ENCODE measurements at regions not wholly inside any gene's neighbourhood (a gene's known extent, or its start where the extent isn't known, plus 50 kb on each side); places are given as distances from the start of the nearest gene placed in this dataset.
"Not testable (repeated sequence)": the region's sequence is repeated elsewhere in the genome, so short reads cannot be mapped to it uniquely, and the experiment has no call there.

DNA sequence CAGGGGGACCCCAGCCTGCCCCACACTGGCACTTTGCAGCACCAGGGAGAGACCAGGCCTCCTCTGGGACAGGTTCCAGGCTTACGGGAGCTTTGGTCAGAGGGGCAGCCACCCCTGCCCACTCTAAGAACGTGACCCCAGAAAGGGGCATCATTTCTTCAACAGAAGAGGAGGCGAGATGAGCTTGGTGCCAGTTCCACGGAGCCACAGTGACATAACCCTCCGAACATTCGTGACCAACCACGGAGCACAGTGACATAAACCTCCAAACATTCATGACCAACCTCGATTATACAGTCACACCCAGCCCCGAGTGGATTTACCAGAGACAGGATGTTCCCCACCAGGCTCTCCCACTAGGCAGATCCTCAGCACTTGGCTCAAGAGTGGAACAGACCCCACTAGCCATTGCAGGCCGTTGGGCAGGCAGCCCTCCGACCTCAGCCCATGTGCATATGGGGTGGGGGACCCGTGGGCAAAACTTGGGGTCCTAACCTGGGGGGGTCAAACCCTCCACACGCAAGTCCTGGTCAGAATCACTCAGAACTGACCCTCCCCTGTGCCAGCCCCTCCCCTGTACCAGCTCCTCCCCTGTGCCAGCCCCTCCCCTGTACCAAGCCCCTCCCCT, 112.9 kb downstream of the METRNL start:
- DNase-seq: no peak

DNA sequence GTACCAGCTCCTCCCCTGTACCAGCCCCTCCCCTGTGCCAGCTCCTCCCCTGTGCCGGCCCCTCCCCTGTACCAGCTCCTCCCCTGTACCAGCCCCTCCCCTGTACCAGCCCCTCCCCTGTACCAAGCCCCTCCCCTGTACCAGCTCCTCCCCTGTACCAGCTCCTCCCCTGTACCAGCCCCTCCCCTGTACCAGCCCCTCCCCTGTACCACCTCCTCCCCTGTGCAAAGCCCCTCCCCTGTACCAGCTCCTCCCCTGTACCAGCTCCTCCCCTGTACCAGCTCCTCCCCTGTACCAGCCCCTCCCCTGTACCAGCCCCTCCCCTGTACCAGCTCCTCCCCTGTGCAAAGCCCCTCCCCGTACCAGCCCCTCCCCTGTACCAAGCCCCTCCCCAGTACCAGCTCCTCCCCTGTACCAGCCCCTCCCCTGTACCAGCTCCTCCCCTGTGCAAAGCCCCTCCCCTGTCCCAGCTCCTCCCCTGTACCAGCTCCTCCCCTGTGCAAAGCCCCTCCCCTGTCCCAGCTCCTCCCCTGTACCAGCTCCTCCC, 113.5 kb downstream of the METRNL start:
- DNase-seq: not testable (repeated sequence)

DNA sequence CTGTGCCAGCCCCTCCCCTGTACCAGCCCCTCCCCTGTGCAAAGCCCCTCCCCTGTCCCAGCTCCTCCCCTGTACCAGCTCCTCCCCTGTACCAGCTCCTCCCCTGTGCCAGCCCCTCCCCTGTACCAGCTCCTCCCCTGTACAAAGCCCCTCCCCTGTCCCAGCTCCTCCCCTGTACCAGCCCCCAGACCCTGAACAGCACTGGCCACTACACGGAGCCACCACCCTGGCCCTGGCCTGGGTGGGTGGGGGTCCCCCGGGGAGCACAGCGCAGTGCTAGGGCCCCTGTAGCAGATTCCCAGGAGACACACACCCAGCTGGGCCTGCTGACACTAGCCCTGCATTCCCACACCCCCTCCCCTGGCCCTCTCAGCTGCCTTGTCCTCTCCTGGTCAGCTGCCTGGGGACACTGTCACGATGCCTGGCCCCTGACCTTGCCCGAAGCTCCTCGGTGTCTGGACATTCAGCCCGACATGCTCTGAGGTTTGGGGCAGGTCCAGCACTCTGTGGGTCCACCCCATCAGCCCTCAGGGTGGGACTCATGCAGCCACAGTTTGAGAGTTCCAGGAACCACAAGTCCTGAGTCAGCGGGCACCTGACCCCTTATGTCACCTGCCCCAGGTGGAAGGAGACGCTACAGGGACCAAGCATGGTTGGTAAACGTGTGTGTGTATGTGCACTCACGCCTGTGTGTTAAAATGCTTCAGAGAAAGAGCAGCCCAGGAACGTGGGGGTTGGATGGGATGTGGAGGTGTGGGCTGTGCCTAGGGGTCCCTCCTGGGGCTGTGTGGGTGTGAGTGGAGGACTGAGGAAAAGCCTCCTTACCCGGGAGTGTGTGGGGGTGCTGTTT, 114.2 kb downstream of the METRNL start:
- no peak for DNase-seq

DNA sequence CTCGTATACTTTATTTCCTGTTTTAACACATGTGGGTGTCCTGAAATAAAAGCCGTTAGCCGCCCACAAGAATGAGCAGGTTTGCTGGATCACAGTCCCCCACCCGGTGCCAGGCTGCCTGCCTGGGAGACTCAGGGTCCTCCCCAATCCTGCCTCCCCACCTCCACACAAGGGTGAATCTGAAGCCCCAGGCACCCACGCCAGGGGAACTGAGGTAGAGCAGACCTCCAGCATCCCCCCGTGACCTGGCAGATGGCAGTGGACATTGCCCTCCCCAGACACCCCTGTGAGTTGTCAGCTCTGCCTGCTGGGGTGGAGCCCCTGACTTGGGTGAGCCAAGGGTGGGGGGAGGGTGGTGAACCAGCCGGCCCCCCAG, 114.8 kb downstream of the METRNL start:
- DNase-seq: no peak

DNA sequence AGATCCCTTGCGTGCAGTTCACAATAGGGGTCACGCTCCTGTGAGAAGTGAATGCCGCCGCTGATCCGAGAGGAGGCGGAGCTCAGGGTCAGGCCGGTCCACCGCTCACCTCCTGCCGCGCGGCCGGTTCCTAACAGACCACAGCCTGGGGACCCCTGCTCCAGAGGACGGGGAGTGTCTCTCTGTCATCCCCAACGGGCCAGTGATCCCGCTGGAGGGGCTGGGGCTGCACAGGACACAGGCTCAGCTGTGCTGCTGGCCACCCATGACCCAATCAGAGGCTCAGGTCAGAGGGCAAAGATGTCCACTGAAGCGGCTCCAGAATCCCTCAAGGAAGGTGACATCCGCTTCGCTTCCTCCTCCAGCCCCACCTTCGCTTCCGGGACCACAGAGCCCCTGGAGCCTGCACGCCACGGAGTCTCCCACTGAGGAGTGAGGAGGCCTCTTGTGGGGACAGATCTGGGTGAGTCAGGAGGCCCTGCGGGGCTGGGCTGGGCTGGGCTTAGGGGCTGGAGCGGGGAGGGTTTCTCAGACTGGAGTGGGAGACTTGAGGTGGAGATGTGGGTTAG, 115.4 kb downstream of the METRNL start:
- no peak for DNase-seq

DNA sequence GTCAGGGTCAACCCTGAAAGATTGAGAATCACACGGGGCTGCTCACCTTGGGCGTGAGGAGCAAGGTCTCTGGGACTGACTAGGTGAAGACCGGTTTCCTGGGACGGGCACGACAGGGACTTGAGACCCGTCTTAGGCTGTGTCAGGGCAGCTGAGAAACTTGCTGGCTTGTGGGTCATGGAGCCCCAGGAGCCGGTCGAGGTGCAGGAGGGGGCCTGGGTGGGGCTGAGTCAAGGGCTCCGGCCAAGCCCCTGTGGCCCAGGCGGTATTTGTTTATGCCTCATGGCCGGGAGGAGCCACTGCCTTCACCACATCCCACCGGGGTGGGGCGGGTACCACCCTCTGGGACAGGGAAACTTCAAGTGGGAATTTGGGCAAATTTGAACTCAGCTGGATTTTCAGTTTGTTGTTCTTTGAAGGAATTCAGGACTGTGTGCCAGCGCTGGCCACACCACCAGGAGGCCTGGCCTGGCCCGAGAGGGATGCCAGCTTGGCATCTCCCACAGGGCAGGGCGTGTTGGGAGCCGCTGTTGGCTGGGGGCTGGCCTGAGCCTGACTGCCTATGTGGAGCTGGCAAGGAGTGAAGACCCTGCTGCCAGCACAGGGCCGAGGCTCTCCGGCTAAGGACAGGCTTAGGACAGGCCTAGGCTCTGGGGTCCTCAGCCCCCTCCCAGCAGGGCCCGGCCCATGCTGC, 116.1 kb downstream of the METRNL start:
- DNase-seq: no peak

DNA sequence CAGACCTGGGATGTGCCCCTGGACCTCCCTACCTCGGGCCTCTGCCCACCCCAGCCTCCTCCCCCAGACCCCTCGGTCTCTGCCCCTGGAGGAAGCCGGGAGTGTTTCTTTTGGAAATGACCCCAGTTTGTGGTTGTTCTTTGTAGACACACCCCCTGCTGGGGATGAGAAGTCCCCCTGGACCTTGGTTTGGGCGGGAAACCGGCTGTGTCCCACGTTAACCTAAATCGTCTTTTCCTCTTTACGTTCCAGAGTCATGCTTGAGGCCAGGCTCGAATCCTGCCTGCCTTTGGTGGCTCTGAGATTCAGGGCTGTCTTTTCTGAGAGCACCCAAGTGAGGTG, 116.6 kb downstream of the METRNL start:
- no peak for DNase-seq

DNA sequence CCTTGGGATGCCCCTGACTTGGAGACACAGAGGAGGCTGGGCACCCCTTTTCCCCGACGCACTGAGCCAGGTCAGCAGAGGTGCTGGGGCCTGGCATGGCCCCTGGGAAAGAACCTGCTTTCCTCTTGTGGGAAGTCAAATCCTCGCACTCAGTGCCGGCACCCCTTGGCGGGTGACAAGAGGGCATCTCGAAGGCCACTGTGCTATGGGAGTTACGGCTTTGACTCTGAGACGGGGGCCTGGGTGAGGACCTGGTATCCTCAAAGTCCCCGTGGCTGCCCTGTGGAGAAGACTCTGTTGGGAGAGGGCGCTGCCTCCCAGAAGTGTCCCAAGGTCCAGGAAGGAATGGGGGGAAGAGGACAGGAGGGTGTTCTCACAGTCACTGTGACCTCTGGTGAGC, 117.0 kb downstream of the METRNL start:
- no peak for DNase-seq

DNA sequence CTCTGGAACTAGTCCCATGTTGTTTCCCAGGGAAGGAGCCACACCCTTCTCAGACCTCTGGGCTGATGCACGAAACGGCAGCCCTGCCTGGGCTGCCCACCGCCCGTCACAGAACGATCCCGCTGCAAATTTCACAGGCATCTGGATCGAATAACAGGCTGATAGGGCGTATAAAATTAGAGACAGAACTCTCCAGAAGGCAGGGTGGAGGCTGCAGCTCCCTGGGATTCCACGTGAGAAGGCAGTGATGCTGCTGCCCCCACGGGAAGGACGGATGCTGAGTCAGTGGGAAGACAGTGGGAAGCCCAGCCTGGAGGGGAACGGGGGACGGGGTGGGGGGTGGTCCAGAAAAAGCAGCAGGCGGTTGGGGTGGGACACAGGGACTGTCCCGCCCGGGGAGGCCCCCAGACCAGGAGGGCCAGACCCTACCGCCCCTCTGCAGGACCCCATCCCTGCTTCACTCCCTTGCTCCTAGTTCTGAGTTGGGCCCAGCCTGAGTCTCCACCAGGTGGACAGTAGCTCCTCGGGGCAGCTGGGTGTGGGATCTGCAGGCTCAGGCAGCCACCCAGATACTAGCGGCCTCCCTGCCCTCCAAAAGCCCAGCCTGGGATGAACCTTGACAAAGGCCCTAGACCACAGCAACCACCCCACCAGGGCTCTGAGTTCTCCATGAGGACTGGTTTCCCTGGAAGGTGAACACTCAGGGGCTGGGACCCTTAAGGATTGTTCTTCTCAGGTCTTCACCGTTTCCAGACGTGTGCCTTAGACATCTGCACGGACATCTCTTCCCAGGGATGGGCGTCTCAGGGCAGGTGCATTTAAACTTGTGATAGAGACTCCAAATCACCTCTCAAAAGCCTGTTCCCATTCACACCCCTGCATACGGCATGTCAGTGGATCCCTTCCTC, 117.8 kb downstream of the METRNL start:
- DNase-seq: no peak

DNA sequence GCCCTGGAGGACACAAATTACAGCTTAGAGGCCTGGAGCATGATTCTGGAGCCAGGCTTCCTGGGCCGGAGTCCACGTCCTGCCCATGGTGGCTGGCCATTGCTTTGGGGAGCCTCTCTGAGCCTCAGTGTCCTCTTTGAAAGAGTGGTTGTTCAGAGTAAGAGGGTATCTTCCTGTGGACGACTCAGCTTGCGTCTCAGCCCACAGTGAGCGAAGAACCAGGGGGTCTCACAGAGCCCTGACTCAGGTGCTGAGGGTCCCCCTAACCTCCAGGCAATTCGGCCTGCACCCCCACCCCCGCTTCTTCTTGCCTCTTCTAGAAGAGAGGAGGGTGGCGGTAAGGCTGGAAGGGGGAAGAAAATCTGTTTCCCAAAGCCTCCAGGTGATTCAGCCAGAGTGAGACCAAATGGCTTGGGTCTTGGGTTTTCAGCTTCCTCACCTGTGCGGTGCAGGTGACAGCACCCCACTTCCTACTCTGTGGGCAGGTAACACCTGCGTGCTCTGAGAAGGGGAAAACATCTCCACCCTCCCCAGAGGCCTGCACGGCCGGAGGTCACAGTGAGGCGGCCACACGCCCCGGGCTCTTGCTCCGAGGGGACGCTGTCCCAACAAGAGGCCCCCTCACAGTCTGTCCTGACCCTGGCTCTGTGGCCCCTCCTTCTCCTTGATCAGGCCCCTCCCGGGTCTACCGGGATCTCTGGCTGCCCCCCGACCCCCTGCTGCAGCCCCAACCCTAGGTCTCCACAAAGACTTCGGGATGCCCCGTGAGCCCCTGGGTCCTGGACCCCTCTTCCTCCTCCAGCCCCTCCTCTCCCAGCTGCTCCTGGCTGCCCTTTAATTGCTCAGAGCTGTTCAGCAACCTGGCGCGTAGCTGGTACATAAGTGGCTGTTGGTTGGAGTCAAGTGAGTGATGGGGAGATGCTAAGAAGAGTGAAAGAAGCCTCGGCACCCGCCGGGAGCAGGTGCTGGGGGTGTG, 119.2 kb downstream of the METRNL start:
- no peak for DNase-seq

DNA sequence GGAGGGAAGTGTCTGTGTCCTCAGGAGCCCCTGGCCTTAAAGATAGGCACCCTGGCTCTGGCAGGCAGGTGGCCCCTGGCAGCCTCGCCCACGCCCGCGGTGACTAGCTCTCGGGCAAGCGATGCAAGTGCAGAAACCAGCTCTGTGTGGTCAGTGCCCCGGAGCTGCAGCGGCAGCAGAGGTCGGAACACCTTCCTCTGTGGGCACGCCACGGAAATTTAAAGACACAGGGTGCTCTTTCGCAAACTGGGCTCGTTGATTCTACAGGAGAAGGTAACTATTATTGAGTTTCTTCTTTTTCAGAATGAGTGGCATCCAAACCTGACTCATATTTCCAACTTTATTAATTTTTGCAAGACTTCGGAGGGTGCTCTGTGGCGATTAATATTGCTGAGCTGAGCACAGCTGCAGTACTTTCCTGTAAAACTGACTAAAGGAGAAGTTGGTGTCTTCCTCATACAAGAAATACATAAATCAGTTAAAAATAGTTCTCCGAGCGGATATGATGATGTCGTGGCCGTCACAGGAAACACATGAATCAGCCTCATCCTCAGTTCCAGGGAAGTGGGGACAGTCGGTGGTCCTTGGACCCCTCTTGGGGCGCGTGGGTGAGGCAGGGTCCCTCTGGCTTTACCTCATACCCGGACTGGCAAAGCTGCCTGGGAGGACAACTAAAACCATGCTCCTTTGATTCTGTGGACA, 120.2 kb downstream of the METRNL start:
- no peak for DNase-seq

DNA sequence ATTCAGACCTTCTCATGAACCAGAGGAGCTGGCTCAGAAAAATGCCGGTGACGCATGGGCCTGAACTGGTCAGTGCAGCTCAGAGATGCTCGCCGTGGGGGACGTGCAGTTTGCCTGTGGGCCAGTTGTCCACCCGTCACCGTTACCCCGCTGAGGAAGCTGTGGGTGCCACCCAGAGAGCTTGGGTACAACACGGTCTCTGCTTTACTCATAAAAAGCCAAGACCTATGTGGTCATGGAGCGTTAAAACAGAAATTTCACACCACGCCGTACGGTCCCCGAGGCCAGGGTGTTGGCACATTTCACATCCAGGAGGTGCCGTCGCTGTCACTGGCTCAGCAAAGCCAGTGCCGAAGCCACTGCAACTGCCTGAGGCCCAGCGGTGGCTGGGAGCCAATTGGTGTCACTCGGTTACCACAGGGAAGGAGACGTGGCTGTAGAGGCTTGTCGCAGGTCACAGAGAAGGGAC, 120.9 kb downstream of the METRNL start:
- no peak for DNase-seq

DNA sequence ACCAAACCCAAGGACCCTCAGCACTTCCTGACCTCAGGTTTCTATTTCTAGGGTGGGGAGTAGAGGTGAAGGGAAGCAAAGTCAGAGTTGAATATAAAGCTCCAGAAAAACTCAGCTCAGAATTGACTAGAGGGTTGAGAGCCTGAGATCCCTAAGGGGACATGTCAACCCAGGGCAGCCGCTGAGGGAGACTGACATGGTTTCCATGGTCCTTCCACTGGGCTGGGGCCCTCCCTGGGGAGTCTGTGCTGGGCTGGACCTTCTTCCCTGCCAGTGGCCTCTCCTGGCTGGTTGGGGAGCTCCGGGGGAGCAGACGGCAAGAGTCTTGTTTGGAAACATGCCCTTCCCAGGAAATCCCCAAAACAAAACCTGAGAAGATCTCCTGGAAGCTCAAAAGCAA, 121.3 kb downstream of the METRNL start:
- DNase-seq: no peak

DNA sequence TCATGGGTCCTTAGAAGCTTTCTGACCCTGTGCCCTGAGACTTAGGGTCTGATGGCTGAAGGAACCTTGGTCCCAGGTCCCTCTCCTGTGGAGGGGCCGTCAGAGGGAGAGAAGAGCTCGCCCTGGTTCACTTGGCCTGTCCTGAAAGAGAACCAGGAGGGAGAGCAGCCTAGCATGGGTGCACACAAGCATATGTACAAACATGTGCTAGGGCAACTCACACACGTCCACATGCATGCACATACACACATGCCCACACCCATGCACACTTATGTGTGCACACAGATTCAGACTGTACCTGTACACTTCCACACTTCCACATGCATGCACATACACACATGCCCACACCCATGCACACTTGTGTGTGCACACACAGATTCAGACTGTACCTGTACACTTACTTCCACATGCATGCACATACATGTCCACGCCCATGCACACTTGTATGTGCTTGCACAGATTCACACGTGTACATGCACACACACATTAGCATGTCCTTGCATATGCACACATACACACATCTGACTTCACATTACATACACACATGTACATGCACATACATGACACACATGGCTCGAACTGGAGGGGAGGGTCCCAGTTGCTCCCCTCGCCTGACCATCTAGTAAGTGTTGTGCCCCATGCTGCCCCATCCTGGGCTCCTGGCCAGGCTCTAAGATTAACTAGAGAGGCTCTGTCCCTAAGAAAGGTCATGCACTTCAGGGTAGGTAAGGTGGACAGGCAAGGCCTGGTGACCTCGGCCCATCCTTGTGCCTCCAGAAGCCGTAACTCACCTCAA, 122.0 kb downstream of the METRNL start:
- no peak for DNase-seq

DNA sequence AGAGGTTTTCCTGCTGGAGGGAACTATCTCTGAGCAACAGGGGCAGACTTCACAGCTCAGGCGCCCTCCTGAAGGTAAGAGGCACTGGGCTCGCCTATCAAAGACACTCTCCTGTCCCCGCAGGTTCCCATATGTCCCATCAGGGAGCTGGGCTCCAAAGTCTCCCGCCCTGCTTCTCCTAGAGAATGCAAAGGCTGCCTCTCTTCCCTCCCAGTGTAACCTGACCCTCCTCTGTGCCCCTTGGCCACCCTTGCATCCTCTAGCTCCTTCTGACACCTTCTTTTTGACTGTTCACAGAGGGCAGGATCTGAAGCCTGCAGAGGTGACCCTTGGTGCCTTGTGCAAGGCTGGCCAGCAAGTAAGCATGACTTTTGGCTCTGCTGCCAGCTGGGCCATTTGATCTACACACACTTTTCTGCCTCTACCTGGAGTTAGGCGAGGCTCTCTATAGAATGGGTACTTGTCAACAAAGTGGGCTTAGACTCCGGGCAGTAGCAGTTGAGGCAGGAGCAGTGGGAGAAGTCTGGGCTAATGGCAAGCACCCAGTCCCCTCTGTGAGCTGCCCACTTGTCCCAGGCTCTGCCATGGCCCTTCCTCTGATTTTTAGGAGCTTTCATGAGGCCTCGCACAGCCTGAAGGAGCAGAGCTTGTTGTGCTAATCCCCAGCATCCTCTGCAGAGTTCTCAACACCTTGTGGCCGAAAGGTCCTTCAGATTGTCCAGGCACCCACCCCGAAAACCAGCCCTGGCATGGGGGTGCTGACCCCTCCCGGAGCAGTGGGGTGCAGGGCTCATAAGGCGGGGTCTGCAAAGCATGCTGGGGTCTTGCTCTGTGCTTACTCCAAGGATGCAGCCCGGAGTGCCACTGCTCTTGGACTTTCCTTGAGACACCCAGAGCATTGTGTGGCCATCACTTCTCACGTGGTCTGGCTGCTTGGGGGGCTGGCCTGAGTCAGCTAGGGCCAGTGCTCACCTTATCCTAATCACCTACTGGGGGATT, 122.9 kb downstream of the METRNL start:
- no peak for DNase-seq

DNA sequence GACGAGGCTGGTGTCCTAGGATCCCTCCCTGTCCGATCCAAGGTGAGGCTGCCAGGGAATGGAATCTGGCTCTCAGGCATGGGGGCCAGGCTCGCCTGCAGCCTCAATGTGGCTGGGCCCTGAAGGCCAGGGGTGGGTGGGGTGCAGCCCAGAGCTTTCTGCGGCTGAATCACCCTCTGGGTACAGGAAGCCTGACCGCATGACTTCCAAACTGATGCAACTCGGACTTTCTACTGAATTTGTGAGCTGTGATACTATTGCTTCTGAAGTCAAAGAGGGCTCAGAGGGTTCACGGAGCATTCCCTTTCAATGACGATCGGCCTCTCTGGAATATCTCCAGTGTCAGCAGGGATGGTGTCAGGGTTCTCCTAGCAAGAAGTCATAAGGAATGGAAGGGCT, 123.7 kb downstream of the METRNL start:
- DNase-seq: no peak

DNA sequence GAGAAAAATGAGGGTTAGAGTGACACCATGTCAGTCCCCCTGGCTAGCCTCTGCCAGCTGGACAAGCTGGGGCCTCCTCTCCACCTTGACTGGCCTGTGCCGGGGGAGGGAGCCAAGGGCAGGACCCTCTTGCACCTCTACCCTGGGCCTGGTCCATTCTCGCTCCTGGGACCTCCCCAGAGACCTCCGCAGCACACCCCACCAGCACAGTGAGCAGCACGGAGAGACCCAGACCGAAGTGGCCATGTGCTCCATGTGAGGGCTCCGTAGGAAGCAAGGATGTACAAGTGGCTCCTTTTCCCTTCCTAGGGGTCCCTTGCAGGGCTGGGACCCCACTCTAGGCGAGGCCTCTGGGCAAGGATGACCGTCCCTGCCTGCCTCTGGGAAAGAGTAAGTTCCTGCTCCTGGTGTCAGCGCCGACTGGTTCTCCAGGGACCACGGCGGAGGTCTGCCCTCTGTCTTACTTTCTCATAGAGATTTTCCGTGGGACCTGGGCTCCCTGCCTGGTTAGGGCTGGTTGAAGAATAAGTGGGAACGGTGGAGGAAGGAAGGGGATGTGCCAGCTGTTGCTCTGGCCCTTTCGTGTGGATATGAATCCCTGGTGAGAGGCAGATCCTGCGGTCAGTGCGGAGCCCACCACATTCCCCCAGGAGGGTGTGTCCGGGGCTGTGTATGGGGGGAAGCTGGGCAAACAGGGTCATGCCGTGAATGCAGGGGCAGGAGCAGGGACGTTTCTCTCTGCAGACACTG, 124.2 kb downstream of the METRNL start:
- no peak for DNase-seq
